ENCODE measurements at regions not wholly inside any gene's neighbourhood (a gene's known extent, or its start where the extent isn't known, plus 50 kb on each side); places are given as distances from the start of the nearest gene placed in this dataset.

GRCh38 chr1:81407000-81407821, 393.5 kb upstream of the ADGRL2 start:
- peak overlapping the region in 1 of 2 donors; percentile 29 for H3K27ac ChIP-seq
- DNase-seq (ENCODE audit: low spot score): no peak

GRCh38 chr1:81406292-81406999, 394.3 kb upstream of the ADGRL2 start:
- peaks cover 0 to 25% of the 10 kb centered on the region in 2 donors for H3K4me1 ChIP-seq
- peak overlapping the region; percentile 16 to 29 for H3K27ac ChIP-seq
- no peak for TF ChIP-seq CTCF (IDR thresholded peaks at IDR 0.05)

More at GRCh38 chr1:81407000-81407821, 393.5 kb upstream of the ADGRL2 start:
- H3K9me3 ChIP-seq: no peaks in the 10 kb centered on the region
- H3K4me3 ChIP-seq: no peak overlapping the region
- H3K4me1 ChIP-seq: peaks cover 0 to 25% of the 10 kb centered on the region in 2 donors
- H3K27me3 ChIP-seq: no peaks in the 10 kb centered on the region
- no peaks in the 10 kb centered on the region for H3K36me3 ChIP-seq
- no peak for TF ChIP-seq CTCF (IDR thresholded peaks at IDR 0.05)

GRCh38 chr1:81398041-81398440, 402.7 kb upstream of the ADGRL2 start:
- Histone ChIP-seq H3K36me3 (no peaks in the 10 kb centered on the region), H3K27ac (no peak overlapping the region), H3K4me1 (no peaks in the 10 kb centered on the region), H3K4me3 (no peak overlapping the region), H3K9me3 (peaks cover 3 to 15% of the 10 kb centered on the region in 2 donors), H3K27me3 (no peaks in the 10 kb centered on the region)
- TF ChIP-seq CTCF (IDR thresholded peaks at IDR 0.05): no peak
- DNase-seq (ENCODE audit: low spot score): no peak

More at GRCh38 chr1:81406292-81406999, 394.3 kb upstream of the ADGRL2 start:
- H3K9me3 ChIP-seq: no peaks in the 10 kb centered on the region
- no peaks in the 10 kb centered on the region for H3K27me3 ChIP-seq
- DNase-seq (ENCODE audit: low spot score): no peak
- H3K4me3 ChIP-seq: no peak overlapping the region
- no peaks in the 10 kb centered on the region for H3K36me3 ChIP-seq

- TF ChIP-seq CTCF (IDR thresholded peaks at IDR 0.05): no peak
Observed at GRCh38 chr1:81392526-81393226, 408.1 kb upstream of the ADGRL2 start.

GRCh38 chr1:81391125-81391828, 409.5 kb upstream of the ADGRL2 start:
- no peaks in the 10 kb centered on the region for H3K9me3 ChIP-seq
- no peaks in the 10 kb centered on the region for H3K36me3 ChIP-seq
- no peaks in the 10 kb centered on the region for H3K27me3 ChIP-seq
- no peak overlapping the region for H3K4me3 ChIP-seq
- TF ChIP-seq CTCF (IDR thresholded peaks at IDR 0.05): no peak
- no peak for DNase-seq (ENCODE audit: low spot score)
- H3K27ac ChIP-seq: no peak overlapping the region
- no peaks in the 10 kb centered on the region for H3K4me1 ChIP-seq

More at GRCh38 chr1:81392526-81393226, 408.1 kb upstream of the ADGRL2 start:
- no peak for DNase-seq (ENCODE audit: low spot score)
- Histone ChIP-seq H3K27me3 (no peaks in the 10 kb centered on the region), H3K9me3 (no peaks in the 10 kb centered on the region), H3K36me3 (no peaks in the 10 kb centered on the region), H3K4me1 (no peaks in the 10 kb centered on the region), H3K4me3 (no peak overlapping the region), H3K27ac (no peak overlapping the region)

Measured in right atrium auricular region (tissue), 2 donors.